ENCODE measurements at regions not wholly inside any gene's neighbourhood (a gene's known extent, or its start where the extent isn't known, plus 50 kb on each side); places are given as distances from the start of the nearest gene placed in this dataset.

DNA sequence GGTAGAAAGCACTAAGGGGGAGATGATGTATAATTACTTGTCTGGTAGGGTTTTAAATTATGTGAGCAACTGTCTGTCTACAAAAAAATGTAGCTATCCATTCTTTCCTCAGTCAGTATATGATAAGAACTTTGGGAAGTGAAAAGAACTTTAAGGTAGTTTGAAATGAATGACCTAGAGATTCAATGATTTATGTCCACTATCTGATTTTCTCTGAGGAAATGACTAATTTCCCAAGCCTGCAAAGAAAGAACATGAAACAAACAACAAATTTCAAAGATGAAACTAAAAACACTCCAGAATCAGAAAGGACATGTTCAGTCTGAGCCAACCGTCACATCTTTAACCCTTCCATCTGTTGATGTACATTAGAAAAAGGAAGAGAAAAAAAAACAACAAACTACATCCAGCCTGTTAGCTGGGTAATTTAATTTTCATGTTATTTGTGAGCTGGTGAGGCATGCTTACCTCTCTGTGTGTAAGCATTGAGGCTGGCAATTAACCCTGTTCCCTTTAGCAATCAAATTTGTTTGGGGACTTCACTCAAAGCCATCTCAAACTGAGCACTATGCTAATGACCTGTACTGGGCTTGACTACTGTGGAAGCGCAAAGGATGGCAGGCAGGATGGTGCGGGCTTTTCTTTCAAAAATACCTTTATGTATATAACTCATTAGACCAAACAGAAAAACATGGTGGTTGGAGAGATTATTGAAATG, 220.1 kb downstream of the TUSC7 start:
- Histone ChIP-seq H3K4me3 (no peak overlapping the region), H3K27ac (no peak overlapping the region), H3K4me1 (replicated peaks; ENCODE audit: insufficient read depth) (no peaks in the 10 kb centered on the region), H3F3A (ENCODE audit: insufficient read depth, low read depth) (no peaks in the 10 kb centered on the region), H3K9me3 (ENCODE audit: insufficient read depth, low read depth) (peaks cover 5% of the 10 kb centered on the region; the same call in 1 of the 2 replicates), H3K79me2 (ENCODE audit: low read depth) (no peaks in the 10 kb centered on the region), H3K9me2 (ENCODE audit: insufficient read depth) (no peaks in the 10 kb centered on the region; the same call in 1 of the 2 replicates), H3K27me3 (ENCODE audit: insufficient read depth, low read depth) (no peaks in the 10 kb centered on the region), H3K4me2 (no peak overlapping the region), H4K20me1 (ENCODE audit: insufficient read depth) (no peaks in the 10 kb centered on the region), H2AFZ (no peak overlapping the region), H3K36me3 (ENCODE audit: low read depth) (no peaks in the 10 kb centered on the region)
- TF ChIP-seq, protein P1, sequence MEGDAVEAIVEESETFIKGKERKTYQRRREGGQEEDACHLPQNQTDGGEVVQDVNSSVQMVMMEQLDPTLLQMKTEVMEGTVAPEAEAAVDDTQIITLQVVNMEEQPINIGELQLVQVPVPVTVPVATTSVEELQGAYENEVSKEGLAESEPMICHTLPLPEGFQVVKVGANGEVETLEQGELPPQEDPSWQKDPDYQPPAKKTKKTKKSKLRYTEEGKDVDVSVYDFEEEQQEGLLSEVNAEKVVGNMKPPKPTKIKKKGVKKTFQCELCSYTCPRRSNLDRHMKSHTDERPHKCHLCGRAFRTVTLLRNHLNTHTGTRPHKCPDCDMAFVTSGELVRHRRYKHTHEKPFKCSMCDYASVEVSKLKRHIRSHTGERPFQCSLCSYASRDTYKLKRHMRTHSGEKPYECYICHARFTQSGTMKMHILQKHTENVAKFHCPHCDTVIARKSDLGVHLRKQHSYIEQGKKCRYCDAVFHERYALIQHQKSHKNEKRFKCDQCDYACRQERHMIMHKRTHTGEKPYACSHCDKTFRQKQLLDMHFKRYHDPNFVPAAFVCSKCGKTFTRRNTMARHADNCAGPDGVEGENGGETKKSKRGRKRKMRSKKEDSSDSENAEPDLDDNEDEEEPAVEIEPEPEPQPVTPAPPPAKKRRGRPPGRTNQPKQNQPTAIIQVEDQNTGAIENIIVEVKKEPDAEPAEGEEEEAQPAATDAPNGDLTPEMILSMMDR (conservative IDR thresholded peaks at IDR 0.05), result no peak
- TF ChIP-seq EZH2 (IDR thresholded peaks at IDR 0.05; ENCODE audit: low read depth), result no peak
- BruUV-seq (replicated peaks), result no TSS peak
- ChIA-PET POLR2A (ENCODE audit: unreplicated experiment) (no interaction called here), CTCF (no interaction called here)
- intact Hi-C loops (cut with micrococcal nuclease; ENCODE audit: unreplicated experiment), result no loop called here
- DNase-seq, result no peak

DNA sequence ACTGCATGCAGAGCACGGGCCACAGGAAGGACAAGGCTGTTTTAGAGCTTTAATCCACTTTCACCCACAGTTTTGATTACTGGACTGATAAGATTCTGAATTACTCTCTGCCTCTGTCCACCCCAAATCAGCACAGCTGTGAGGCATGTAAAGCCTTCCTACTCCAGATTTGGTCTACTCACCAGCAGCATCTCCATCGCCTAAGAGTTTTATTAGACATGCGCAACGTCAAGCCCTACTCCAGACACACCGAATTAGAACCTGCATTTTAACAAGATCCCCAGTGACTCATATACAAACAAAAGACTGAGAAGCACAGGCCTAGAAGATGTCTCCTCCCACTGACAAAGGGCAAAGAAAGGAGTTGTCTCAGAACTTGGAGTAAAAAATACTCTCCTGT, 221.2 kb downstream of the TUSC7 start:
- POLR2A ChIA-PET (ENCODE audit: unreplicated experiment), result no interaction called here
- Histone ChIP-seq H3K9me3 (ENCODE audit: insufficient read depth, low read depth) (peaks cover 5% of the 10 kb centered on the region; the same call in 1 of the 2 replicates), H3K27ac (no peak overlapping the region), H3K4me2 (no peak overlapping the region), H3K79me2 (ENCODE audit: low read depth) (no peaks in the 10 kb centered on the region), H3K36me3 (ENCODE audit: low read depth) (no peaks in the 10 kb centered on the region), H3F3A (ENCODE audit: insufficient read depth, low read depth) (no peaks in the 10 kb centered on the region), H3K4me1 (replicated peaks; ENCODE audit: insufficient read depth) (no peaks in the 10 kb centered on the region), H3K27me3 (ENCODE audit: insufficient read depth, low read depth) (no peaks in the 10 kb centered on the region), H2AFZ (no peak overlapping the region), H3K4me3 (no peak overlapping the region), H4K20me1 (ENCODE audit: insufficient read depth) (no peaks in the 10 kb centered on the region), H3K9me2 (ENCODE audit: insufficient read depth) (no peaks in the 10 kb centered on the region; the same call in 1 of the 2 replicates)
- CTCF ChIA-PET, result no interaction called here
- TF ChIP-seq EZH2 (IDR thresholded peaks at IDR 0.05; ENCODE audit: low read depth), result no peak
- TF ChIP-seq, protein P1 (conservative IDR thresholded peaks at IDR 0.05), result no peak
- no TSS peak for BruUV-seq (replicated peaks)
- no peak for DNase-seq
- intact Hi-C loops (cut with micrococcal nuclease; ENCODE audit: unreplicated experiment), result no loop called here

DNA sequence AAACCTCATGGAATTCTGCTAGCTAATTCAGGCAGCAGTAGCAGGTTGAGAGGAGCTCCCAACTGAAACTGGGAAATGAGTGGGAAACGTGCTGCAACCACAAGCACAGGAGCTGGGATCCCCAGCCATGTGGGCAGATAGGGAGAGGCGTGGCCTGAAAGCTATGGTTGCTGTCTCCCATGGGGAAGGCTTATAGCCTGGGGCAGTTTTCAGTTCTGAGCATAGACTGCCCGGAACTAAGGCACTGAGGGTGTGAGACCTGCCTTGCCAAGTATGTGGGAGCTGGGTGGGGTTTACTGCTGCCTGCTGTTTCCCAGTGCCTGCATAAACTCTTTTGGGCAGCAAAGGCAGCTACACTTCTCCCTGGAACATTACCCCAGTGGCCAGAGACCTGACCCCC, 229.5 kb downstream of the TUSC7 start:
- POLR2A ChIA-PET (ENCODE audit: unreplicated experiment), result interaction anchor here (0.6 kb wide), 1 partner anchor 1391 kb away, joined by 3 read pairs; no protein-coding TSS in a partner anchor
- H3K27me3 ChIP-seq (ENCODE audit: insufficient read depth, low read depth), result no peaks in the 10 kb centered on the region
- H2AFZ ChIP-seq, result no peak overlapping the region
- no peak for DNase-seq
- H3K4me1 ChIP-seq (replicated peaks; ENCODE audit: insufficient read depth), result no peaks in the 10 kb centered on the region
- no peaks in the 10 kb centered on the region for H3F3A ChIP-seq (ENCODE audit: insufficient read depth, low read depth)
- H3K4me2 ChIP-seq, result no peak overlapping the region
- CTCF ChIA-PET, result no interaction called here
- H3K4me3 ChIP-seq, result no peak overlapping the region
- no peaks in the 10 kb centered on the region for H3K9me3 ChIP-seq (ENCODE audit: insufficient read depth, low read depth)
- no peaks in the 10 kb centered on the region for H3K79me2 ChIP-seq (ENCODE audit: low read depth)
- intact Hi-C loops (cut with micrococcal nuclease; ENCODE audit: unreplicated experiment), result no loop called here
- no peaks in the 10 kb centered on the region for H4K20me1 ChIP-seq (ENCODE audit: insufficient read depth)
- TF ChIP-seq, protein P1 (conservative IDR thresholded peaks at IDR 0.05), result no peak
- no peak for TF ChIP-seq EZH2 (IDR thresholded peaks at IDR 0.05; ENCODE audit: low read depth)
- H3K27ac ChIP-seq, result no peak overlapping the region
- H3K9me2 ChIP-seq (ENCODE audit: insufficient read depth), result no peaks in the 10 kb centered on the region; the same call in 1 of the 2 replicates
- H3K36me3 ChIP-seq (ENCODE audit: low read depth), result no peaks in the 10 kb centered on the region
- no TSS peak for BruUV-seq (replicated peaks)

Measured in PC-9 (cell line).